Smooth muscle cell (in vitro differentiated cells): ENCODE measurements at regions not wholly inside any gene's neighbourhood (a gene's known extent, or its start where the extent isn't known, plus 50 kb on each side); places are given as distances from the start of the nearest gene placed in this dataset.

Experiments
- DNase-seq: peaks from one replicate; lab custom pipeline; 2025; ENCODE audit not compliant: unreplicated experiment; lab: John Stamatoyannopoulos, UW
- H2AFZ ChIP-seq: fragments of 200-600 bp; sonication (generic); 2 replicates; pipeline ENCODE4 v1.6.0; 2016; ENCODE audit warnings: antibody characterized with exemption, low read depth, mild to moderate bottlenecking
- H3F3A ChIP-seq: fragments of 200-600 bp; sonication (generic); 2 replicates; pipeline ENCODE4 v1.6.0; 2017; ENCODE audit warnings: antibody characterized with exemption, low read depth
- H3K27ac ChIP-seq: fragments of 200-600 bp; sonication (generic); 2 replicates; pipeline ENCODE4 v1.5.1; 2016; ENCODE audit warnings: low read depth, mild to moderate bottlenecking
- H3K27me3 ChIP-seq: fragments of 200-600 bp; sonication (generic); 2 replicates; pipeline ENCODE4 v1.6.1; 2016; ENCODE audit warnings: low read depth, mild to moderate bottlenecking
- H3K36me3 ChIP-seq: fragments of 200-600 bp; sonication (generic); 2 replicates; pipeline ENCODE4 v1.5.1; 2016; ENCODE audit warnings: low read depth
- H3K4me1 ChIP-seq: fragments of 200-600 bp; sonication (generic); 2 replicates; pipeline ENCODE4 v1.5.1; 2016; ENCODE audit warnings: low read depth
- H3K4me2 ChIP-seq: fragments of 200-600 bp; sonication (generic); 2 replicates; pipeline ENCODE4 v1.6.0; 2016; ENCODE audit warnings: mild to moderate bottlenecking
- H3K4me3 ChIP-seq: fragments of 200-600 bp; sonication (generic); 2 replicates; pipeline ENCODE4 v1.5.1; 2016; ENCODE audit warnings: mild to moderate bottlenecking
- H3K79me2 ChIP-seq: fragments of 200-600 bp; sonication (generic); 2 replicates; pipeline ENCODE4 v1.6.0; 2016; ENCODE audit warnings: low read depth, mild to moderate bottlenecking
- H3K9ac ChIP-seq: fragments of 200-600 bp; sonication (generic); 2 replicates; pipeline ENCODE4 v1.6.0; 2016; ENCODE audit warnings: low read depth
- H3K9me3 ChIP-seq: fragments of 200-600 bp; sonication (generic); replicated peaks from 2 replicates; pipeline ENCODE4 v1.5.1; 2016; ENCODE audit warnings: low read depth
- H4K20me1 ChIP-seq: fragments of 200-600 bp; sonication (generic); 2 replicates; pipeline ENCODE4 v1.6.0; 2016; ENCODE audit warnings: low read depth
- WGBS: methylation state at CpG from one replicate; pipeline ENCODE4 v1.1.7; 2016; ENCODE audit warnings: low lambda C conversion rate; 5-methylcytosine and 5-hydroxymethylcytosine counted together
- TF ChIP-seq, protein P1 (sequence below): fragments of 200-600 bp; sonication (generic); IDR thresholded peaks from 2 replicates; pipeline ENCODE4 v1.5.1; 2017; ENCODE audit warnings: borderline replicate concordance, mild to moderate bottlenecking, antibody characterized with exemption; ENCODE audit not compliant: insufficient read depth, poor library complexity, severe bottlenecking

- Histone ChIP-seq H3K79me2 (no peaks in the 10 kb centered on the region), H3K4me3 (no peak overlapping the region), H3K27me3 (no peaks in the 10 kb centered on the region), H3K4me1 (no peaks in the 10 kb centered on the region), H3K9me3 (no peaks in the 10 kb centered on the region), H3K9ac (no peak overlapping the region), H2AFZ (no peak overlapping the region), H3F3A (no peaks in the 10 kb centered on the region), H3K27ac (no peak overlapping the region), H3K4me2 (no peak overlapping the region), H3K36me3 (no peaks in the 10 kb centered on the region), H4K20me1 (no peaks in the 10 kb centered on the region)
- no peak for DNase-seq
- WGBS = 95% methylated on average over 12 of the region's 12 CpGs
- TF ChIP-seq, protein P1, sequence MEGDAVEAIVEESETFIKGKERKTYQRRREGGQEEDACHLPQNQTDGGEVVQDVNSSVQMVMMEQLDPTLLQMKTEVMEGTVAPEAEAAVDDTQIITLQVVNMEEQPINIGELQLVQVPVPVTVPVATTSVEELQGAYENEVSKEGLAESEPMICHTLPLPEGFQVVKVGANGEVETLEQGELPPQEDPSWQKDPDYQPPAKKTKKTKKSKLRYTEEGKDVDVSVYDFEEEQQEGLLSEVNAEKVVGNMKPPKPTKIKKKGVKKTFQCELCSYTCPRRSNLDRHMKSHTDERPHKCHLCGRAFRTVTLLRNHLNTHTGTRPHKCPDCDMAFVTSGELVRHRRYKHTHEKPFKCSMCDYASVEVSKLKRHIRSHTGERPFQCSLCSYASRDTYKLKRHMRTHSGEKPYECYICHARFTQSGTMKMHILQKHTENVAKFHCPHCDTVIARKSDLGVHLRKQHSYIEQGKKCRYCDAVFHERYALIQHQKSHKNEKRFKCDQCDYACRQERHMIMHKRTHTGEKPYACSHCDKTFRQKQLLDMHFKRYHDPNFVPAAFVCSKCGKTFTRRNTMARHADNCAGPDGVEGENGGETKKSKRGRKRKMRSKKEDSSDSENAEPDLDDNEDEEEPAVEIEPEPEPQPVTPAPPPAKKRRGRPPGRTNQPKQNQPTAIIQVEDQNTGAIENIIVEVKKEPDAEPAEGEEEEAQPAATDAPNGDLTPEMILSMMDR = no peak
These were observed 741.3 kb downstream of the RNF144A start for GRCh38 chr2:7658486-7658885.

GRCh38 chr2:7660816-7661215, 743.6 kb downstream of the RNF144A start:
- WGBS = 95% methylated on average over 2 of the region's 2 CpGs

GRCh38 chr2:7661502-7661901, 744.3 kb downstream of the RNF144A start:
- no peaks in the 10 kb centered on the region for H3K4me1 ChIP-seq
- H4K20me1 ChIP-seq = no peaks in the 10 kb centered on the region
- no peak overlapping the region for H3K4me3 ChIP-seq
- H2AFZ ChIP-seq = no peak overlapping the region
- H3K4me2 ChIP-seq = no peak overlapping the region
- H3K9me3 ChIP-seq = no peaks in the 10 kb centered on the region
- H3K27ac ChIP-seq = no peak overlapping the region
- TF ChIP-seq, protein P1 = no peak
- DNase-seq = no peak
- no peak overlapping the region for H3K9ac ChIP-seq
- H3K79me2 ChIP-seq = no peaks in the 10 kb centered on the region
- no peaks in the 10 kb centered on the region for H3K36me3 ChIP-seq
- no peaks in the 10 kb centered on the region for H3K27me3 ChIP-seq
- no peaks in the 10 kb centered on the region for H3F3A ChIP-seq
- WGBS = 68% methylated on average over 5 of the region's 5 CpGs

More at GRCh38 chr2:7660816-7661215, 743.6 kb downstream of the RNF144A start:
- no peaks in the 10 kb centered on the region for H3K4me1 ChIP-seq
- TF ChIP-seq, protein P1 = no peak
- no peaks in the 10 kb centered on the region for H3K9me3 ChIP-seq
- no peaks in the 10 kb centered on the region for H3K36me3 ChIP-seq
- no peaks in the 10 kb centered on the region for H3F3A ChIP-seq
- no peaks in the 10 kb centered on the region for H3K27me3 ChIP-seq
- H2AFZ ChIP-seq = no peak overlapping the region
- H3K4me3 ChIP-seq = no peak overlapping the region
- H3K79me2 ChIP-seq = no peaks in the 10 kb centered on the region
- no peak overlapping the region for H3K4me2 ChIP-seq
- H3K9ac ChIP-seq = no peak overlapping the region
- no peak for DNase-seq
- no peaks in the 10 kb centered on the region for H4K20me1 ChIP-seq
- no peak overlapping the region for H3K27ac ChIP-seq

- no peak for DNase-seq
- no peak overlapping the region for H3K27ac ChIP-seq
- 97% methylated on average over 4 of the region's 4 CpGs for WGBS
These were observed 748.7 kb downstream of the RNF144A start for GRCh38 chr2:7665880-7666279.

More at GRCh38 chr2:7665880-7666279, 748.7 kb downstream of the RNF144A start:
- H3K79me2 ChIP-seq = no peaks in the 10 kb centered on the region
- no peaks in the 10 kb centered on the region for H3K9me3 ChIP-seq
- no peak overlapping the region for H2AFZ ChIP-seq
- H3K9ac ChIP-seq = no peak overlapping the region
- no peaks in the 10 kb centered on the region for H3K4me1 ChIP-seq
- H3K36me3 ChIP-seq = no peaks in the 10 kb centered on the region
- TF ChIP-seq, protein P1 = no peak
- no peak overlapping the region for H3K4me2 ChIP-seq
- no peaks in the 10 kb centered on the region for H3K27me3 ChIP-seq
- H4K20me1 ChIP-seq = no peaks in the 10 kb centered on the region
- H3K4me3 ChIP-seq = no peak overlapping the region
- no peaks in the 10 kb centered on the region for H3F3A ChIP-seq
